ENCODE measurements at regions not wholly inside any gene's neighbourhood (a gene's known extent, or its start where the extent isn't known, plus 50 kb on each side); places are given as distances from the start of the nearest gene placed in this dataset.
"Not testable (repeated sequence)": the region's sequence is repeated elsewhere in the genome, so short reads cannot be mapped to it uniquely, and the experiment has no call there.

DNA sequence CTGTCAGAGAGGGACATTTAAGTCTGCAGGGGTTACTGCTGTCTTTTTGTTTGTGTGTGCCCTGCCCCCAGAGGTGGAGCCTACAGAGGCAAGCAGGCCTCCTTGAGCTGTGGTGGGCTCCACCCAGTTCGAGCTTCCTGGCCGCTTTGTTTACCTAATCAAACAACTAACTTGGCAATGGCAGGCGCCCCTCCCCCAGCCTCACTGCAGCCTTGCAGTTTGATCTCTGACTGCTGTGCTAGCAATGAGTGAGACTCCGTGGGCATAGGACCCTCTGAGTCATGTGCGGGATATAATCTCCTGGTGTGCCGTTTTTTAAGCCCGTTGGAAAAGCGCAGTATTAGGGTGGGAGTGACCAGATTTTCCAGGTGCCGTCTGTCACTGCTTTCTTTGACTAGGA lies 216.8 kb upstream of the CDKN2B start:
- not testable (repeated sequence) for DNase-seq

DNA sequence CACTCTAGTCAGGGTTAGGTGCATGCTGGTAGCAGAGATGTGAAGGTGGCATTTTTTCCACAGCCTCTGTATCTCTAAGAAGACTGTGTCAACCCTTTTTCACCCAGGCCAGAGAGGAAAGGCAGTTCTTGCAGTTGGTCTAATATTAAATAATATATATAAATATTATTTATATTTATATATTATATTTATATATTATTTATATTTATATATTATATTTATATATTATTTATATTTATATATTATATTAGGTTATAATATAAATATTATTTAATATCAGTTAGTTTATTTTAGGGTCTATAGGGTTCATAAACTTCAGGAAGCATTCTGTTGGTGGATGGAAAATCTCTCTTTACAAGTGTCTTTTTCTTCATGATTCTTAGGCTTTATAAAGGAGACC lies 218.6 kb upstream of the DMRTA1 start:
- DNase-seq: no peak

DNA sequence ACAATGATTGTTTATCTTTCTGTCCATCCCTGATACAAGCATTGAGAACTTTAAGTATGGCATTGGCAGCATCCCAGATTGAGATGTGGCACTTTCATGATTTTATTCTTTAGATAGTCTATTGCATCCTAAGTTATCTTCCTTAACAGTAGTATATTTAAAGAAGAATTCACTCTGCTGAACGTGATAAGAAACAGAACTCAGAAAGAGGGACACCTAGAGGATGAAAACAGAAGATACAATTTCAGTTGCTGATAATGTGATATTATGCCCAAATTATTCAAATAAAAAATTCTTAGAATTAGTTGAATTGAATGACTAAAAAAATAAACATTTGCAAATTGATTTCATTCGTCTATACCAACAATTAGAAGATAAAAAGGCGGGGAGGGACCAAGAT lies 218.1 kb upstream of the DMRTA1 start:
- no peak for DNase-seq

DNA sequence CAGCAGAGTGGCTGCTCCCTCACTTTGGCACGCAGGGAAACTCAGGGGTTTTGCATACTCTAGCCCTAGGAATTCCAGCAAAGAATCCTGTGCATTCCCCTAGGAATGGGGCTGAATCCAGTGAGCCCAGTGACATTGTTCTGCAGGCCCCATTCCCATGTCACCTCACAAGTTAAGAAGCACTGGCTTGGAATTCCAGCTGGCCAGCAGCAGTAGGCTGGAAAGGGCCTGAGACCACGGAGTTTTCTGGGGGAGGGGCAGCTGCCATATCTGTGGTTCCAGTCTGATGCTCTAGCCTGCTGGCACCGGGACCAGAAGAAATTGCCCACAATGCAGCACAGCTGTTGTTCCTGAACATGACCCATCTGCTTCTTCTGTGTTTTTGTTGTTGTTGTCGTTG lies 217.6 kb upstream of the DMRTA1 start:
- no peak for DNase-seq

DNA sequence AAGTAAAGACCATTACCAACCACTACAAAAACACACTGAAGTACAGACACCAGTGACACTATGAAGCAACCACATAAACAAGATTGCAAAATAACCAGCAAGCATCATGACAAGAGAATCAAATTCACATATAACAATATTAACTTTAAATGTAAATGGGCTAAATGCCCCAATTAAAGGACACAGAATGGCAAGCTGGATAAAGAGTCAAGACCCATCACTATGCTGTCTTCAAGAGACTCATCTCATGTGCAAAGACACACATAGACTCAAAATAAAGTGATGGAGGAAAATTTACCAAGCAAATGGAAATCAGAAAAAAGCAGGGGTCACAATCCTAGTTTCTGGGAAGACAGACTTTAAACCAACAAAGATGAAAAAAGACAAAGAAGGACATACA lies 215.3 kb upstream of the DMRTA1 start:
- not testable (repeated sequence) for DNase-seq

DNA sequence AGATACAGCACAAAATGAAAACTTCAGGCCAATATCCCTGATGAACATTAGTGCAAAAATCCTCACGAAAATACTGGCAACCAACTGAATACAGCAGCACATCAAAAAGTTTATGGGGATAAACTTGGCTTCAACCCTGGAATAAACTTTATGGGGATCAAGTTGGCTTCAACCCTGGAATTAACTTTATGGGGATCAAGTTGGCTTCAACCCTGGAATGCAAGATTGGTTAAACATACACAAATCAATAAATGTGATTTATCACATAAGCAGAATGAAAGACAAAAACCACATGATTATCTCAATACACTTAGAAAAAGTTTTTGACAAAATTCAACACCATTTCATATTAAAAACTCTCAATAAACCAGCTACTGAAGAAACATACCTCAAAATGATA lies 213.7 kb upstream of the DMRTA1 start:
- no peak for DNase-seq

DNA sequence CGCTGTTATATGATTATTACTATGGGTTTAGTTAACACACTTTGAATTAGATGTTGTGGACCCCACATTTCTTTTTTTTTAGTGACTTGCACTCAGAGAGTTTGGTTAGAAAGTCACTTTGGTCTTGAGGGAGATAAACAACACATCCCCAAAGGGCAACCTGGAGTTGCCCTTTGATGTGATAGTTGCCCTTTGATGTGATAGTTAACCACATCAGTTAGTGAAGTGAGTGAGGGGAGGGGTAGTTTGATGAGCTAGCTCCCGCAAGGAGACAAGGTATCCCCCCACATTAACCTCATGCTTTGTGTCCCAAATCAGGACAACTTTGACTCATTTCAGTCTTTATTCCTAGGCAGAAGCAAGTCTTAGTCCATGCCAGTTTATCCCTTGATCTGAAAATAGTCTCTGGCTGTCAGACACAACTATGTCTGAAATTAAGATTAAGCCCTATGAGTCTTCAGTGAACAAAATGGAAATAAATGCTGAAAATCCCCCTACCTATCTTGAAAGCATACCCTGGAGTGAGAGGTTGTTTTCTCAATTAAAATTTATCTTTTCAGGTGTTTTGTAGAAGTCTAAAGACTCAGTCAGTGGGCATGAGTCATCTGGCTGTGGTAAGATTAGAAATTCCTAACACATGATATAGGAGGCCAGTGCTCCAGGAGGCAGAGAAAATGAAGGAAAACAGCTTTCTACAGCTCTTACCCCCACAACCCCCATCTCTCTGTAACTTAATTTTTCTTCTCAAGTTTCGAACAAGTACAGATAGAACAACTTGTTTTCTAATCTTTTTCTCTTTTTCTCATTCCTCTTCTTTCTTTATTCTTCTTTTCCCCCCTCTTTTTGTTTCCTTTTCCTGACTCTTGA lies 208.9 kb upstream of the DMRTA1 start:
- DNase-seq: no peak

DNA sequence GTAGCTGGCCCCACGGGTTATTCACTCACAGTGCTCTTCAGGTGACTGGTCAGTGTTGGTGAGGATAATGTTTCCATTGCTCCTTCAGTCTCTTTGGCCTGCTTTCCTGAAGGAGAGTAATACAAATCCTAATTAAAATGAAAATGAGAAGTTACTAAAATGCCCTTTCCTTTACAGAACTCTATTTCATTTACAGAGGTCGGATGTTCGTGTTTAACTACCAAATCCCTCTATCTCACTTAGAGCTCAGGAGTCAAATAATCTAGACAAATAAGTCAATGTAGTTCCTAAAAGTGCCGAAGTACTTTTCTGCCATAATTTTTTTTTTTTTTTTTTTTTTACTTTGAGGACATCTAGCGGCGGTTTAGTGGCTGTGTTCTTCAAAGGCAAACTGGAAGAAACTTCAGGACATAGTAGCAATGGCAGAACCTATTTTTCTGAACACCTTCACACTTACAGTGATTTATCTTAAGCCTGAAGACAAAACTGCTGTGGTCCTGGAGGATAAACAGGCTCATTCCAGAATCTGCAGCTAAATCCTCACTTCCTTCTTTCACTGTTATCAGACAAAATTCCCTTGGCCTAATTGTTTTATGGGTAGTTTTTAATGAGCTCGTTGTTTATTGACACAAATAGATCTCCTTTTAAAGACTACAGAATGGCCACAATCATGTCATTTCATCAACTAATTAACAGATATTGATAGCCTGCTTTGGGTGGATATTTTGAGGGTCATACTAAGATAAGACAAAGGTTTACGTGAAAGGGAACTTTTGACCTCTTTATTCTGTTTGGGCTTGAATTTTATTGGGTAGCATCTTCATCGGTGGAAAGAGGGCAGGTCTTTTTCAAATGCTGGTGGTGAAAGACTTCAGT lies 207.6 kb upstream of the DMRTA1 start:
- no peak for DNase-seq

DNA sequence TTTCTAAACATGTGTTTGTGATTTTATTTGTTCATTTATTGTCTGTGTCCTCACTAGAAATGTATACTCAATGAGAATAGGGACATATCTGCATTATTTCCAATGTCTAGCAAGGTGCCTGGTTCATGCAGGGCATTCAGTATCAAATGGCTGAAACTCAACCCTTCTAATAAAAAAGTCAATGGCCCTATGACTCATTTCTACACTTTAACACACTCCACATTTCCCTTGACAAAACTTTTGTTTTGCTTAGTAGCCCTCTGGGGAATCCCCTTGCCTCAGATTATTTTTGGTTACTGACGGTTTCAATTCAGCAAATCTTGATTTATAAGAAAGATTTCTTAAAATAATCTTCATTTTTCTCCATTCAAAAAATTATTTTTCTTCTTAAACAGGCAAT lies 206.0 kb upstream of the DMRTA1 start:
- DNase-seq: no peak

DNA sequence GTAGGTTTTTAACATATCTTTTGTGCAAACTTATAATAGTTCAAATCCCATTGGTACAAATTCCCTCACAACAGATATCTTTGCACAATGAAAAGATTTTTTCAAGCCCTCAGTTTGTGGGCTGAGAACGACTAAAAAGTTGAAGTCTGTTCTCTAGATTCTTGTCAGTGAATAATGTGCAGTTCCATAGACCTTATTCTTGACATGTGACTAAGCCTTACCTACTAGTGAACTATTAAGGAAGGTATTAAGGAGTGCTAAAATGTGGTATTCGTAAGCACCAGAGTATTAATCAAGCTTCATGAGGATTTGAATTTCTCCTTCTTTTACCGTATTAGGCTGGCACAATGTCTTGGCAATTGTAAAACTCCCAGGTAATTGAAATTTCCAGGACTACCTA lies 205.6 kb upstream of the DMRTA1 start:
- DNase-seq: no peak

DNA sequence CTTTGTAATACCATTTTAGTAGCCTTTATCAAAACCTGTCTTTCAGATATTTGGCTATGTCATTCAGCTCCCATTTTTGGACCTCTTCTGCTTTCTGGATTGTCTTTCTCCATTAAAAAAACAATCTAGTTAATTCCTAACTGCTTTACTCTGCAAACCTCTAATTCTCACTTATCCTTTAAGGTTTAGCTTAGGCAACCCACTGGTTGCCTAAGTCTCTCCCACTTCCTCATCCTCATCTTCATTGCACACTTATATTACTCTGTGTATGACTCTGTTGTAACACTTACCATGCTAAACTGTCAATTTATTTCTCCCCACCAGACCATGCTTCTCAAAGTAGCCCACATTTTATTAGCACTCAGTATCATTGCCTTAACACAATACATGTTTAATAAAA lies 205.0 kb upstream of the DMRTA1 start:
- DNase-seq: no peak

DNA sequence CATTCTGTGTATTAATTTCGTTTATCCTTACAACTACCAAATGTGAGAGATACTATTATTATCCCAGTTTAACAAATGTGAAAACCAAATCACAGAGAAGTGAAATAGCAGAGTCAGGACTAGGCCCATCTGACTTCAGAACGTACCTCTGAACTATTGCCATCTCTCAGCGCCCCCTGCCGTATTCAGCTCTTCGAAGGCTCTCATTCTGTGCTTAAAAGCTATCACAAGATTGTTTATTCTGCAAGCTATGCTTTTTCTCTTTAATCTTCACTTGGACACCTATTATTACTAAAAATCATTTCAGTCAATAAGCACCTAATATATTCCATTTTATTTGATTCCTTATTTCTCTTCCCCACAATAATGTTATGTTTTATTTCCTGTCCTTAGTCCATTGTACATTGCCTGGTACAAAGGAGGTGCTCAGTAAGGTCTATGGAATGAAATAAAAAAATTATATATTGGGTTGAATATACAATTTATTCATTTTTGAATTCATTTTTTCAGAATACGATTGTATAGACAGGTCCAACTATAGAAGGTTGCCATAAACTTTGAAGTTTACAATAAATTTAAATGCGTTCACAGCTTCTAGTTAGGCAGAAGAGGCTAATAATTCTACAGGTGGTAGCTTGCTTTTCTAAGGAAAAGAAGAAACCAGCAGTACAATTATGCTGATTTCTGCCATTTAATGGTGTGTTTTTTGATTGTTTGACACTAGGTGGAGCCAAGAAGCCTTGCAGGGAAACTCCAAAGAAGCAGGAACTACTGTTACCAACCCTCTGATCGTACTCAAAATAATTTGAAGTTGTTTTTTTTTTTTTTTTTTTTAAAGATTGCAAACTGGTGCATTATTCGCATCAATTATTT lies 202.2 kb upstream of the DMRTA1 start:
- DNase-seq: peak; percentile 37

DNA sequence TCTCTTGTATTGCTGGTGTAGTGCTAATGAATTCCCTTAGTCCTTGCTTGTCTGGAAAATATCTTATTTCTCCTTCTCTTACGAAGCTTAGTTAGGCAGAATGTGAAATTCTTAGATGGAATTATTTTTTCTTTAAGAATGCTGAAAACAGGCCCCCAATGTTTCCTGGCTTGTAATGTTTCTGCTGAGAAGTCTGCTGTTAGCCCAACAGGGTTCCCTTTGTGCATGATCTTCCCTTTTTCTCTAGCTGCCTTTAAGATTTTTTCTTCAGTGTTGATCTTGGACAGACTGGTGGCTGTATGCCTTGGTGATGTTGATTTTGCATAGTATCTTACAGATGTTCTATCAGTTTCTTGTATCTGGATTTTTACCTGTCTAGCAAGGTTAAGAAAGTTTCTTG lies 191.3 kb upstream of the DMRTA1 start:
- no peak for DNase-seq

DNA sequence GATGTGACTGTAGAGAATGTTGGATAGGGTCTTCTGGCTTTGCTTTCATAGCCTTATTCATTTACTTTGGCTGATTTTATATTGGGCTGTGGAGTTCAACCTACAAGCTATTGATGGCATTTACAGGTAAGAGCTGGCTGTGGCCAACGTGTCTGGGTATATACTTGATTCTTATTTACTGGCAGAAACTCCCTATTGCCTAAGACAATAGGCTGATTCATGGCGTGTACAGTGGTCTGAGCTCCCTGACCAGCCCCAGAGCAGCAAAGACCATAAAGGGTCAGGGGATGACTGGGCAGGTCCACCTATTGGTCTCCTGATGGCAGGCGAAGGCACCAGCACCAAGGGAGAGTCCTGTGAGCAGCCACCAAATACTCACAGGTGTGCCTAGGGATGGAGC lies 190.2 kb upstream of the DMRTA1 start:
- no peak for DNase-seq

DNA sequence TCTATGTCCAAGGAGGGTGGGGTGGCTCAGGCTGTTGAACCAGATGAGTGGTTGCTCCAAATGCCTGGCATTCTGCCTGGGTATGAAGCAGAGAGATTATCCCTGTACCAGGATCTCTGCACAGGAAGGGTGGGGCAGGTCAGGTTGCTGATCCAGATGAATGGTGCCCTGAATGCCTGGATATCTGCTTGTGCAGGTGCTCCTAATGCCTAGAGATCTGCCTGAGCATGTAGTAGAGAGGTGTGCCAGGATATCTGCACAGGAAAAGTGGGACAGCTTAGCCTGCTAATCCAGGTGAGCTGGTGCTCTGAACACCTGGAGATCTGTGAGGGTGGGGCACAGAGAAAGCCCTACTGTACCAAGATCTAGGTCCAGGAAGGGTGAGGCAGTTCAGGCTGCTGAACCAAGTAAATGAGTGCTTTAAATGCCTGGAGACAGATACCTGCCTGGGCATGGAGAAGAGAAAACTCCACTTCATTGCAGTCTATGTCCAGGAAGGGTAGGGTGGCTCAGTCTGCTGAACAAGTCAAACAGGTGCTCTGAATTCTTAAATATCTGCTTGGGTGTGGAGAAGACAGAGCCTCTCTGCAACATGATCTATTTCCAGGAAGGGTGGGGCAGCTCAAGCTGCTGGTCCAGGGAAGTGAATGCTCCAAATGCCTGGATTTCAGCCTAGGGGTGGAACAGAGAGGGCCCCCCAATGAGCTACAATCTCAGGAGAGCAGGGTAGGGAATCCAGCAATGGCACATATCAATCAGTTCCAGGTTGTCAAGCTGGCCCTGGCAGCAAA lies 189.4 kb upstream of the DMRTA1 start:
- no peak for DNase-seq

DNA sequence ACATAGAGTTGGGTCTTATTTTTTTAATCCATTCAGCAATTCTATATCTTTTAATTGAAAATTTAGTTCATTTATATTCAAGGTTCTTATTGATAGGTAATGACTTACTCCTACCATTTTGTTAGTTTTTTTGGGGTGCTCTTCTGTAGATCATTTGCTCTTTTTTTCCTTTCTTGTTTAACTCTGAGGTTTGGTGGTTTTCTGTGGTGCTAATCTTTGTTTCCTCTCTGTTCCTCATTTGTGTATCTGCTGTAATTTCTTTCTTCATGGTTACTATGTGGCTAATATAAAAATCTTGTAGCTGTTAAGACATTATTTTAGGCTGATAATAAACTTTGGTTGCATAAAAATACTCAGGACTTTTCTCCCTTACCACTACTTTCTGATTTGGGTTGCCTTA lies 181.6 kb upstream of the DMRTA1 start:
- DNase-seq: no peak

DNA sequence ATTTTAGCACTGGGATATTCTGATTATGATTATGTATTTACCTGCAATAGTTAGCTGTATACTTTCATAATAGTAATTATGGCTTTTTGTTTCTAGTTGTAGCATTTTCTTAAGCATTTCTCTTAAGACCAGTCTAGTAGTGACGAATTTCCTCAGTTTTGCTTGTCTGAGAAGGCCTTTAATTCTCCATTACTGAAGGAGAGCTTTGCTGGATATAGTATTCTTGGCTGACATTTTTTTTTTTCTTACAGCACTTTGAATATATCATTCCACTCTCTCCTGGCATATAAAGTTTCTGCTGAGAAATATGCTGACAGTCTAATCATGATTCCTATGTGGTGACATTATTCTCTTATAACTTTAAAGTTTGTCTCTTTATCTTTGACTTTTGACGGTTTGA lies 181.1 kb upstream of the DMRTA1 start:
- DNase-seq: no peak

DNA sequence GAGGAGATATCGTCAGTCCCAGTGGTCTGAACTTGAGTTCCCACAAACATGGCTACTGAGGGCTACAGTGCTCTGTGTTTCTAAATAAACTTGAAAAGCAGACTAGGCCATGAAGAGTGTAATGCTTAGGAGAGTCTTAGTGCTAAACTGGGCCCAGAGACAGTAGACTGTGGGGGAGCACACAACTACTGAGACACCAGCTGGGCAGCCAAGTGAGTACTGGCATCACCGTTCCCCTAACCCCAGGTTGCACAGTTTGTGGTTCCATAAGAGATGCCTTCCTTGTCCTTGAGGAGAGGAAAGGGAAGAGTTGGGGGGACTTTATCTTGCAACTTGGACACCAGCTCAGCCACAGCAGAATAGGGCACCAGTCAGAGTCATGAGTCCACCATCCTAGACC lies 172.1 kb upstream of the DMRTA1 start:
- no peak for DNase-seq

DNA sequence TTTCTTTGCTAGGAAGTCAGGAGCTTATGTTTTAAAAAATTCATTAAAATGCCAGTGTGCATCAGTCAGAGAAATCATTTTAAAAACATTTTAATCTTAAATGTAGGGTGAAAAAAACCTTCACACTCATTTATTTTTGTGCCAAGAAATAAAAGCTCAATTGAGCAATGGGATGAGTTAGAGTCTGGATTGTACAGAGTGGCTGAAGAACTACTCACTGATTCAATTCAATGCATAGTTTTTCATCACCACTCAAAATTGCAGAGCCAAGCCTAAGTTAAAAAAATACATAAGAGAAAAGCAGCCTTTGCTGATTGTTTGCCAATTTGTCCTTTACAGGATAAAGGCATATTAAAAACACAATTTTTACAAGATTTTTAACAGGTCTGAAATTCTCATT lies 168.2 kb upstream of the DMRTA1 start:
- no peak for DNase-seq

DNA sequence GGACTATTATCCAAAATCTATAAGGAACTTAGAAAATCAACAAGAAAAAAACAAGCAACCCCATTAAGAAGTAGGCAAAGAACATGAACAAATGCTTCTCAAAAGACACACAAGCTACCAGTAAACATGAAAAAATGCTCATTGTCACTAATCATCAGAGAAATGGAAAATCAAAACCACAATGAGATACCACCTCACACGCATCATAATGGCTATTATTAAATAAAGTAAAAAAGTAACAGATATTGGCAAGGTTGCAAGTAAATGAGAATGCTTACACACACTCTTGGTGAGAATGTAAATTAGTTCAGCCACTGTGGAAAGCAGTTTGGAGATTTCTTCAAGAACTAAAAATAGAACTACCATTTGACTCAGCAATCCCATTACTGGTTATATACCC lies 167.0 kb upstream of the DMRTA1 start:
- DNase-seq: no peak

DNA sequence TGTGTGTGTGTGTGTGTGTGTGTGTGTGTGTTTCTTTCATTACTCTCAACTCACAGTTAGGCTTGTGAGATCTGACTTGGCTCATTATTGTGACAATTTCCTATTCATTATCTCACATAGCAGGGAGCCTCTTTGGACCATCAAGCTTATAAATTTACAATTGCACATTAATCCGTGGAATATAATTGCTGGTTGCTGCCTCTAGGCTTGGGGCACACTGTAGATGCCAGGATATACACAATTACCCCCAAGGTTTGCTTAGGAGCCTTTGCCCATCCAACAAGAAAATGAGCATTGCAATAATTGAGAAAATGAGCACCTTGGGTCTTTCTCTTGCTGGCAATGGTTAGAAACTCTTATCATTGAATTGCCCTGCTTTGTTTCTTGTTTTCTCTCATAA lies 161.6 kb upstream of the DMRTA1 start:
- DNase-seq: no peak

DNA sequence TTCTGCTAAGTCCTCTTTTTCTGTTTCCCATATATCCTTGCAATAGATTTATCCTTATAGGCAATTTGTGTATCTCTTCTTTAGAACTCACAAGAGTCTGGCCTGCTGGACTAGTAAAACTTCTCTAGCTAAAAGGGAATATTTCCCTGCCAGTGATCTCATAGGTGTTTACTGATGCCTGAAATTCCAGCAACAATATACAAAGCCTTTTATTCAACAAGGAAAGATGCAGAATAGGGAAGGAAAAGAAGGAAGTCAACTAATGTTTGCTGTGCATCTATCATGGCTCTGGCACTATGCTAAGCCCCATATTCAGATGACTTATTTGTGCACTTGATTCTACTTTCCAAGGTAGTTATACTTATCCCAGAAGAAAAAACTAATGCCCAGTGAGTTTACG lies 160.0 kb upstream of the DMRTA1 start:
- no peak for DNase-seq

All from activated naive CD4-positive, alpha-beta T cell treated with Interleukin-2 at 50 U/mL for 16 hours (primary cell).